ENCODE measurements at regions not wholly inside any gene's neighbourhood (a gene's known extent, or its start where the extent isn't known, plus 50 kb on each side); places are given as distances from the start of the nearest gene placed in this dataset.

DNA sequence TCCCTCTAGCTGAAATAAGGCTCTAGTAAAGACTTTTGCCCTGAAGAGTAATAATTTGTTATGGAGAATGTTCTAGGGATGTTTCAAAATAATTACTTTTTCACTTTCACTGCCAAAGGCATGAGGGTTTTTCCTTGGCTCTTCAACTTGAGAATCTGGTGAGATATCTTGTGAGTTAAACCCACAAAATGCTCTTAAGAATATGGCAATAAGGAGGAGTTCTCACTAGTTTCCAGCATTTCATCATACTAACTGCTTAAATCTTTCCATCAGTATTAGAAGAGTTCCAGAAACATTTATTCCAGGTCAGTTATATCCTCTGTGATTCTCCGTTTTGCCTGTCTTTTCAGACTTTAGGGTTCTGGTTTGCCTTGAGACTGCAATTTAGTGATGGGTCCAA is 785.6 kb upstream of the GJE1 start:
- TF ChIP-seq, protein P1, sequence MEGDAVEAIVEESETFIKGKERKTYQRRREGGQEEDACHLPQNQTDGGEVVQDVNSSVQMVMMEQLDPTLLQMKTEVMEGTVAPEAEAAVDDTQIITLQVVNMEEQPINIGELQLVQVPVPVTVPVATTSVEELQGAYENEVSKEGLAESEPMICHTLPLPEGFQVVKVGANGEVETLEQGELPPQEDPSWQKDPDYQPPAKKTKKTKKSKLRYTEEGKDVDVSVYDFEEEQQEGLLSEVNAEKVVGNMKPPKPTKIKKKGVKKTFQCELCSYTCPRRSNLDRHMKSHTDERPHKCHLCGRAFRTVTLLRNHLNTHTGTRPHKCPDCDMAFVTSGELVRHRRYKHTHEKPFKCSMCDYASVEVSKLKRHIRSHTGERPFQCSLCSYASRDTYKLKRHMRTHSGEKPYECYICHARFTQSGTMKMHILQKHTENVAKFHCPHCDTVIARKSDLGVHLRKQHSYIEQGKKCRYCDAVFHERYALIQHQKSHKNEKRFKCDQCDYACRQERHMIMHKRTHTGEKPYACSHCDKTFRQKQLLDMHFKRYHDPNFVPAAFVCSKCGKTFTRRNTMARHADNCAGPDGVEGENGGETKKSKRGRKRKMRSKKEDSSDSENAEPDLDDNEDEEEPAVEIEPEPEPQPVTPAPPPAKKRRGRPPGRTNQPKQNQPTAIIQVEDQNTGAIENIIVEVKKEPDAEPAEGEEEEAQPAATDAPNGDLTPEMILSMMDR (IDR thresholded peaks at IDR 0.05; ENCODE audit: poor library complexity, severe bottlenecking), result no peak
- TF ChIP-seq POLR2AphosphoS5 (IDR thresholded peaks at IDR 0.05) (no peak), EZH2 (IDR thresholded peaks at IDR 0.05; ENCODE audit: borderline replicate concordance, insufficient read depth, low read length, poor library complexity, severe bottlenecking) (no peak), RAD21 (conservative IDR thresholded peaks at IDR 0.05) (no peak), EP300 (conservative IDR thresholded peaks at IDR 0.05; ENCODE audit: poor library complexity, severe bottlenecking) (no peak), MXI1 (conservative IDR thresholded peaks at IDR 0.05; ENCODE audit: poor library complexity, severe bottlenecking) (no peak), TAF1 (IDR thresholded peaks at IDR 0.05; ENCODE audit: low read depth) (no peak), SMC3 (conservative IDR thresholded peaks at IDR 0.05; ENCODE audit: poor library complexity) (no peak)
- TF ChIP-seq, protein P2, sequence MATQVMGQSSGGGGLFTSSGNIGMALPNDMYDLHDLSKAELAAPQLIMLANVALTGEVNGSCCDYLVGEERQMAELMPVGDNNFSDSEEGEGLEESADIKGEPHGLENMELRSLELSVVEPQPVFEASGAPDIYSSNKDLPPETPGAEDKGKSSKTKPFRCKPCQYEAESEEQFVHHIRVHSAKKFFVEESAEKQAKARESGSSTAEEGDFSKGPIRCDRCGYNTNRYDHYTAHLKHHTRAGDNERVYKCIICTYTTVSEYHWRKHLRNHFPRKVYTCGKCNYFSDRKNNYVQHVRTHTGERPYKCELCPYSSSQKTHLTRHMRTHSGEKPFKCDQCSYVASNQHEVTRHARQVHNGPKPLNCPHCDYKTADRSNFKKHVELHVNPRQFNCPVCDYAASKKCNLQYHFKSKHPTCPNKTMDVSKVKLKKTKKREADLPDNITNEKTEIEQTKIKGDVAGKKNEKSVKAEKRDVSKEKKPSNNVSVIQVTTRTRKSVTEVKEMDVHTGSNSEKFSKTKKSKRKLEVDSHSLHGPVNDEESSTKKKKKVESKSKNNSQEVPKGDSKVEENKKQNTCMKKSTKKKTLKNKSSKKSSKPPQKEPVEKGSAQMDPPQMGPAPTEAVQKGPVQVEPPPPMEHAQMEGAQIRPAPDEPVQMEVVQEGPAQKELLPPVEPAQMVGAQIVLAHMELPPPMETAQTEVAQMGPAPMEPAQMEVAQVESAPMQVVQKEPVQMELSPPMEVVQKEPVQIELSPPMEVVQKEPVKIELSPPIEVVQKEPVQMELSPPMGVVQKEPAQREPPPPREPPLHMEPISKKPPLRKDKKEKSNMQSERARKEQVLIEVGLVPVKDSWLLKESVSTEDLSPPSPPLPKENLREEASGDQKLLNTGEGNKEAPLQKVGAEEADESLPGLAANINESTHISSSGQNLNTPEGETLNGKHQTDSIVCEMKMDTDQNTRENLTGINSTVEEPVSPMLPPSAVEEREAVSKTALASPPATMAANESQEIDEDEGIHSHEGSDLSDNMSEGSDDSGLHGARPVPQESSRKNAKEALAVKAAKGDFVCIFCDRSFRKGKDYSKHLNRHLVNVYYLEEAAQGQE (IDR thresholded peaks at IDR 0.05; ENCODE audit: borderline replicate concordance), result no peak

Data from neural cell (in vitro differentiated cells).